Mononuclear cell (primary cell): ENCODE measurements at regions not wholly inside any gene's neighbourhood (a gene's known extent, or its start where the extent isn't known, plus 50 kb on each side); places are given as distances from the start of the nearest gene placed in this dataset.

Experiments
- H3K27me3 ChIP-seq: 2 replicates; pipeline ENCODE4 v1.6.0; 2011; ENCODE audit warnings: low read length, control low read depth; ENCODE audit not compliant: insufficient read depth
- H3K4me1 ChIP-seq: 2 replicates; pipeline ENCODE4 v1.5.1; 2011; ENCODE audit warnings: mild to moderate bottlenecking, low read length, control low read depth; ENCODE audit not compliant: insufficient read depth
- H3K4me3 ChIP-seq: 2 replicates; pipeline ENCODE4 v1.5.1; 2011; ENCODE audit warnings: mild to moderate bottlenecking, low read length, moderate library complexity
- H3K9me3 ChIP-seq: 2 replicates; pipeline ENCODE4 v1.5.1; 2011; ENCODE audit warnings: low read depth, mild to moderate bottlenecking, control low read depth, low read length

DNA sequence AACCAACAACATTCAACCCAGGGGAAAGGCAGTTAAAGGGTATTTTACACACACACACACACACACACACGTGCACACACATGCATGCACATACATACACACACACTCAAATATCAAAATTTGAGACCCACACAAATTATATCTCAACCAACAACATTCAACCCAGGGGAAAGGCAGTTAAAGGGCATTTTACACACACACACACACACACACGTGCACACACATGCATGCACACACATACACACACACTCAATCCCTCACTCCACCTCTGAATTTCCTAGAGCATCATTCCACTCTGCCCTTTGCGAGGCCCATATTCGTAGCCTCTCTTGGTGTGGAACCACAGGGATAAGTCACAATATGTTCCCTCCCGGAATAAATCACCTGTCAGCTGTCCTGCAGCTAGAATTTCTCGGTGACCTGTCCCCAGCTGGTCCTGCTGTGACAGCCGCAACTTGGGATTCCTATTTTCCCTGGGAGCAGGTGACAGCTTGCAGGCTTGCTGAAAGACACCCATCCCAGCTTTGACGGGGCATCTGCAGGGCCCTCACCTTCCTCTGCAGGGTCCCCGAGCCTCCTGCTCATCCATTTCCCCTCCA, 122.7 kb downstream of the PSMG1 start:
- no peaks in the 10 kb centered on the region for H3K4me1 ChIP-seq
- no peak overlapping the region for H3K4me3 ChIP-seq
- no peaks in the 10 kb centered on the region for H3K9me3 ChIP-seq
- H3K27me3 ChIP-seq = no peaks in the 10 kb centered on the region

DNA sequence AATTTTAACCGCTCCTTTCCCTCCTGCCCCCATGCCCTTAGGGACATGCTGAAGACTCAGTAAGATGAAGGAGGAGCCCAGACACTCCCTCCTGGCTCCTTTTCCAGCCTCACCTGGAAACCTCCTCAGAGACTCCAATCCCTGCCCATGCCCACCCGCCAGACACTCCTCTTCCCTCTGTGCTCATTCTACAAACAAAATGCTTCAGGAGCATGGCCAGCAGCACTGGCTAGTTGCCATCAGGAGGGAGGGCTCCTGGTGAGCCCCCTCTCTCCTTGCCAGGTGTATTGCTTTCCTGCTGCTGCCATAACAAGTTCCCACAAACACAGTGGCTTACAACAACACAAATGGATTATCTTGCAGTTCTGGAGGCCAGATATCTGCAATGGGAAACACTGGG, 126.1 kb downstream of the PSMG1 start:
- H3K4me3 ChIP-seq = no peak overlapping the region
- H3K27me3 ChIP-seq = no peaks in the 10 kb centered on the region
- no peaks in the 10 kb centered on the region for H3K9me3 ChIP-seq
- no peaks in the 10 kb centered on the region for H3K4me1 ChIP-seq

DNA sequence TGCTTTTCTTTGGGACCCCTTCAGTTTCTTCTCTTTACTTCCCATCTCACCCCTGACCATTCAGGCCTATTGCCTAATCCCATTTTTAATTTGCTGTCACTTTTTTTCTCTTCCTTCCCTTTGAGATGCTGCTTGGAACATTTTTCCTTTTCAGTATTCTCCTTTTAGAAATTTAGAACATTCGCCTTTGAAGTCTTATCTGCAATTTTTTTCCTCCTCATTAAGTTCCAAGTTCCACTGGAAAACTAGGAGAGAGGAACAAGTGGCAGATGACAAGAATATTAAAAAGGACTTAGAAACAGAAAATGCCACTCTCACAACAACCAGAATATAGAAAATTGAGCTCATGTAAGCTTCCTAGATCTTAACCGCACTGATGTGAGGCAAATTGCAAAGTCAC, 126.6 kb downstream of the PSMG1 start:
- no peak overlapping the region for H3K4me3 ChIP-seq
- H3K9me3 ChIP-seq = no peaks in the 10 kb centered on the region
- no peaks in the 10 kb centered on the region for H3K27me3 ChIP-seq
- H3K4me1 ChIP-seq = no peaks in the 10 kb centered on the region

DNA sequence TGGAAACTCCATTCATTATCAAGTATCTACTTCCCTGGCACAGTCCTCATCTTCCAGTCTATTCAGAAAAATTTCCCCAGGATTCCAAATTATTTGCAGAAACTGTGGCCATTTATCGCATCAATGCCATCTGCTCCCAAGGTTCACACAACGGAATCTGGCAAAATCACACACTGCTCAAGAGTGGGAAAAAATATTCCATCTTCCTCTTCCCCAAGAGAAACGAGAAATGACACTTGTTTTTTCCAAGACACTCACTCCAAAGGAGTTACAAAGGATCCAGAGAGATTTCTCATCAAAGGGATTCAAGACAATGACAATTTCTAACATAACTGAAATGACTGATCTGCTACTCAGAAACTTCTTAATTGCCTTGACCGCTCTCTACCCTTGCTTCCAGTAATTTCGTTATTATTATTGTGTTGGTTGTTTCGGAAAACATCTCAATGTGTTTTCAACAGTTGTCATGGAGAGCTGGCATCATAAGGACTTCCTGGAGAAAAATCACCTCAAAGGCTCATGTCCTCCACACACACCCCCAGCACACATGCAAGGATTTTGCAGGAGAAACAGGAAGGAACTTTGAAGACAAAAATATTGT, 128.0 kb downstream of the PSMG1 start:
- H3K4me3 ChIP-seq = no peak overlapping the region
- no peaks in the 10 kb centered on the region for H3K4me1 ChIP-seq
- no peaks in the 10 kb centered on the region for H3K9me3 ChIP-seq
- H3K27me3 ChIP-seq = no peaks in the 10 kb centered on the region

- Histone ChIP-seq H3K4me1 (no peaks in the 10 kb centered on the region), H3K4me3 (no peak overlapping the region), H3K9me3 (no peaks in the 10 kb centered on the region), H3K27me3 (no peaks in the 10 kb centered on the region)
These were observed 129.2 kb downstream of the PSMG1 start for GRCh38 chr21:39054066-39054465.

GRCh38 chr21:39053126-39053525, 130.1 kb downstream of the PSMG1 start:
- Histone ChIP-seq H3K27me3 (no peaks in the 10 kb centered on the region), H3K4me1 (no peaks in the 10 kb centered on the region), H3K9me3 (no peaks in the 10 kb centered on the region), H3K4me3 (no peak overlapping the region)

DNA sequence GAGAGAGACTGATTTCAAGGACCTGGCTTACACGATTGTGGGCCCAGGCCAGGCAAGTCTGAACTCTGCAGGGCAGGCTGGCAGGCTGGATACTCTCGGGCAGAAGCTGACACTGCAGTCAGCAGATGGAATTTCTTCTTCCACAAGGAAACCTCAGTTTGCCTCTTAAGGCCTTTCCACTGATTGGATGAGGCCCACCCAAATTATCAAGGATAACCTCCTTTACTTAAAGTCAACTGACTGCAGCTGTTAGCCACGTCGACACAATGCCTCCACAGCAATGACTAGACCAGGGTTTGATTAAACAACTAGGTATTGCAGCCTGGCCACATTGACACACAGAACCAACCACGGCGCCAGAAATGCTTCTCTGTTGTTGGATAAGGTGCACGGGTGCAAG, 130.5 kb downstream of the PSMG1 start:
- H3K27me3 ChIP-seq = no peaks in the 10 kb centered on the region
- H3K9me3 ChIP-seq = no peaks in the 10 kb centered on the region
- no peak overlapping the region for H3K4me3 ChIP-seq
- H3K4me1 ChIP-seq = no peaks in the 10 kb centered on the region

- Histone ChIP-seq H3K4me1 (no peaks in the 10 kb centered on the region), H3K27me3 (no peaks in the 10 kb centered on the region), H3K4me3 (no peak overlapping the region), H3K9me3 (no peaks in the 10 kb centered on the region)
These were observed 131.7 kb downstream of the PSMG1 start for GRCh38 chr21:39051588-39051949.

- Histone ChIP-seq H3K27me3 (no peaks in the 10 kb centered on the region), H3K9me3 (no peaks in the 10 kb centered on the region), H3K4me1 (no peaks in the 10 kb centered on the region), H3K4me3 (no peak overlapping the region)
These were observed 132.2 kb downstream of the PSMG1 start for GRCh38 chr21:39050841-39051587.

DNA sequence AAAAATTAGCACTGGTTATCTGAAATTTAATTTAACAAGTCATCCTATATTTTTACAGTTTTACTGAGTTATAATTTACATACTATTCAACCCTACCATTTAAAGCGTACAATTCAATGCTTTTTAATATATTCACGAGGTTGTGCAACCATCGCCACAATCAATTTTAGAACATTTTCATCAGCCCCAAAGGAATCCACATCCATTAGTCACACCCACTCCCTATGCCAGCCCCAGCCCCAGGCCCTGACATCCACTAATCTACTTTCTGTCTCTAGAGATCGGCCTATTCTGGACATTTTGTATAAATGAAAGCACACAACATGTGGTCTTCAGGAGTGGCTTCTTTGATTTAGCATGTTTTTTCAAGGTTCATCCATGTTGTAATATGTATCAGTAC, 134.7 kb downstream of the PSMG1 start:
- H3K27me3 ChIP-seq = no peaks in the 10 kb centered on the region
- H3K4me1 ChIP-seq = no peaks in the 10 kb centered on the region
- H3K9me3 ChIP-seq = no peaks in the 10 kb centered on the region
- H3K4me3 ChIP-seq = no peak overlapping the region

DNA sequence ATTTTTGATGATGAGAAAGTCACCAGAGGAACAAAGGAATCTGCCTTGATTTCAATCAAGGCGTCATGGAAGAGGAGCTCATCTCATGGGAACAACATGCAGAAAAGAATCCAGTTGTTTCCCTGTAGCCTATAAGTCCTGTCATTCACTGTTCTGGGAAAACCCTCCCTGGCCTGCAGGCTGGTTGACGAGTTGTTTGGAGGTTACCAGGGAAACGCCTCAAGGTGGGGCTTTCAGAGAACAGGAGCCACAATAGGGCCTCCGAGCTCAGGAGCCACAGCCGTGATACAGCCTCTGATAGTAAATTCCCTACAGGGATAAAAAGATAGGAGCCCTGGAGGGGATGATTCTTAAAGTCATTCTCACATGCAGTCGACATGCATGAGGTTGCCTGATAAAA, 135.2 kb downstream of the PSMG1 start:
- no peaks in the 10 kb centered on the region for H3K9me3 ChIP-seq
- no peaks in the 10 kb centered on the region for H3K4me1 ChIP-seq
- no peaks in the 10 kb centered on the region for H3K27me3 ChIP-seq
- no peak overlapping the region for H3K4me3 ChIP-seq

DNA sequence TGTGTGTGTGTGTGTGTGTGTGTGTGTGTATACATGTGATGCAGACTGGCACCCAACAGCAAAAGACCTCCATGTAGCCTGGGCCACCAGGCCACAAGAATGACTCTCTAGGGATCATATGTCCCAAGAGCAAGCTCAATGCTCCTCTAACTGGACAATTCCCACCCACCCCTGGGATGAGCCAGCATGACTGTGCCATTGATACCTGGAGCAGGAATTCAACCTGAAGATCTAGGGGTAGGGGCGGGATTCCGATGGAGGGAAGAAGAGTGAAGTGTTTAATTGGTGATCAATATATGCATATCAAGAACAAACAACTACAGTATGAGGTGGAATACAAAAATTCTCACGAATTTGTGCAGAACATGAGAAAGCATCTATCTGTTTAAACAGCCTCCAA, 136.2 kb downstream of the PSMG1 start:
- no peaks in the 10 kb centered on the region for H3K27me3 ChIP-seq
- H3K9me3 ChIP-seq = no peaks in the 10 kb centered on the region
- H3K4me3 ChIP-seq = no peak overlapping the region
- H3K4me1 ChIP-seq = no peaks in the 10 kb centered on the region

GRCh38 chr21:39046236-39046916, 136.9 kb downstream of the PSMG1 start:
- H3K9me3 ChIP-seq = no peaks in the 10 kb centered on the region
- no peak overlapping the region for H3K4me3 ChIP-seq
- no peaks in the 10 kb centered on the region for H3K4me1 ChIP-seq
- no peaks in the 10 kb centered on the region for H3K27me3 ChIP-seq

GRCh38 chr21:39041816-39042215, 141.4 kb downstream of the PSMG1 start:
- peaks cover 9% of the 10 kb centered on the region for H3K4me1 ChIP-seq
- no peaks in the 10 kb centered on the region for H3K27me3 ChIP-seq
- no peak overlapping the region for H3K4me3 ChIP-seq
- H3K9me3 ChIP-seq = no peaks in the 10 kb centered on the region

- Histone ChIP-seq H3K27me3 (no peaks in the 10 kb centered on the region), H3K9me3 (no peaks in the 10 kb centered on the region), H3K4me1 (peaks cover 9% of the 10 kb centered on the region), H3K4me3 (no peak overlapping the region)
These were observed 142.6 kb downstream of the PSMG1 start for GRCh38 chr21:39040494-39041110.
